ENCODE measurements at regions not wholly inside any gene's neighbourhood (a gene's known extent, or its start where the extent isn't known, plus 50 kb on each side); places are given as distances from the start of the nearest gene placed in this dataset.
"Not testable (repeated sequence)": the region's sequence is repeated elsewhere in the genome, so short reads cannot be mapped to it uniquely, and the experiment has no call there.

DNA sequence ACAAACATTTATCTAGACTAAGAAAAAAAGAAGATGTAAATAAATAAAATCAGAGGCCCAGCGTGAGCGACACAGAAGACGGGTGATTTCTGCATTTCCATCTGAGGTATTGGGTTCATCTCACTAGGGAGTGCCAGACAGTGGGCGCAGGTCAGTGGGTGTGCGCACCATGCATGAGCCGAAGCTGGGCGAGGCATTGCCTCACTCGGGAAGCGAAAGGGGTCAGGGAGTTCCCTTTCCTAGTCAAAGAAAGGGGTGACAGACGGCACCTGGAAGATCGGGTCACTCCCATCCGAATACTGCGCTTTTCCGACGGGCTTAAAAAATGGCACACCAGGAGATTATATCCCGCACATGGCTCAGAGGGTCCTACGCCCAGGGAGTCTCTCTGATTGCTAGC lies 79.5 kb upstream of the ABCD2 start:
- DNase-seq (ENCODE audit: low spot score); FAIRE-seq: not testable (repeated sequence)

DNA sequence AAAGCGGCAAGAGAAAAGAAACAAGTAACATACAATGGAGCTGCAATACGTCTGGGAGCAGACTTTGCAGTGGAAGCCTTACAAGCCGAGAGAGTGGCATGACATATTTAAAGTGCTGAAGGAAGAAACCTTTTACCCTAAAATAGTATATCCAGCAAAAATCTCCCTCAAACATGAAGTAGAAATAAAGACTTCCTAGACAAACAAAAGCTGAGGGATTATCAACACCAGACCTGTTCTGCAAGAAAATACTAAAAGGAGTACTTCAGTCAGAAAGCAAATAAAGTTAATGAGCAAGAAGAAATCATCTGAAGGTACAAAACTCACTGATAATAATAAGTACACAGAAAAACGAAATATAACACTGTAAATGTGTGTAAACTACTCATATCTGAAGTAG lies 77.5 kb upstream of the ABCD2 start:
- DNase-seq (ENCODE audit: low spot score): no peak
- FAIRE-seq: no peak

DNA sequence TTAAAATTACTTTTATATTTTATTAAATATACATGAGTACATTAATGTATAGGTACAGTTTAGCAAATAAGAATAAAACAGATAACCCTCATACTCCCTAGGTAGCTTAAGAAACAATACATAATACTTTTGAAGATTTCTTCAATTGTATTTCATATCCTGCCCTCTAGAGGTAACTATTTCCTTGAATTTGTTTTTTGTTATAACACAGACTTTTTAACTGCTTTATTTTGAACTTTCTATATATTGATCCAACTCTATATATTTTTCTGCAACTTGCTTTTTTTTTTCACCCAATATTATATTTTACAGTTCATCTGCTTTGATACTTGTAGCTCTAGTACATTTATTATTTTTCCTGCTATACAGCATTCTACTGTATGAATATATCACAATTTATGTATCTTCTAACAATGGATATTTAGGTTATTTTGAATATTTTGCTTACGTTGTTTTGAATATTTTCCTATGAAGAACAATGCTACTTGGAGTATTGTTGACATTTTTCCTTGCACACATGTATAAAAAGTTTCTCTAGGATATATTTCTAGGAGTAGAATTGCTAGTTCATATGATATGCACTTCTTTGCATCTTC lies 72.8 kb upstream of the ABCD2 start:
- FAIRE-seq (no peak), DNase-seq (ENCODE audit: low spot score) (no peak)

DNA sequence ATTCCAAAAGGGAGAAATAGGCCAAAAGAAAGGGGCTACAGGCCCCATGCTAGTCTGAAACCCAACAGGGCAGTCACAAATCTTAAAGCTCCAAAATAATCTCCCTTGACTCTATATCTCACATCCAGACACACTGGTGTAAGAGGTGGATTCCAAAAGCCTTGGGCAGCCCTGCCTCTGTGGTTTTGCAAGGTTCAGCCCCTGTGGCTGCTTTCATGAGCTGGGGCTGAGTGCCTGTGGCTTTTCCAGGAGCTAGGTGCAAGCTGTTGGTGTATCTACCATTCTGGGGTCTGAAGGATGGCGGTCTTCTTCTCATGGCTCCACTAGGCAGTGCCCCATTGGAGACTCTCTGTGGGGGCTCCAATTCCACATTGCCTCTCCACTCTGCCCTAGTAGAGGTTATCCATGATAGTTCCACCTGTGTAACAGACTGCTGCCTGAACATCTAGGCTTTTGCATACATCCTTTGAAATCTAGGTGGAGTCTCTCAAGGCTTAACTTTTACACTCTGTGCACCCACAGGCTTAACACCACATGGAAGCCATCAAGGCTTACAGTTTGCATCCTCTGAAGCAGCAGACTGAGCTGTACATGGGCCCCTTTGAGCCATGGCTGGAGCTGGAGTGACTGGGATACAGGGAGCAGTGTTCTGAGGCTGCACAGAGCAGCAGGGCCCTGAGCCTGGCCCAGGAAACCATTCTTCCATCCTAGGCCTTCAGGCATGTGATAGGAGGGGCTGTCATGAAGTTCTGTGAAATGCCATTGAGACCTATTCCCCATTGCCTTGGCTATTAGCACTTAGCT lies 66.5 kb upstream of the ABCD2 start:
- DNase-seq (ENCODE audit: low spot score): no peak
- FAIRE-seq: no peak

DNA sequence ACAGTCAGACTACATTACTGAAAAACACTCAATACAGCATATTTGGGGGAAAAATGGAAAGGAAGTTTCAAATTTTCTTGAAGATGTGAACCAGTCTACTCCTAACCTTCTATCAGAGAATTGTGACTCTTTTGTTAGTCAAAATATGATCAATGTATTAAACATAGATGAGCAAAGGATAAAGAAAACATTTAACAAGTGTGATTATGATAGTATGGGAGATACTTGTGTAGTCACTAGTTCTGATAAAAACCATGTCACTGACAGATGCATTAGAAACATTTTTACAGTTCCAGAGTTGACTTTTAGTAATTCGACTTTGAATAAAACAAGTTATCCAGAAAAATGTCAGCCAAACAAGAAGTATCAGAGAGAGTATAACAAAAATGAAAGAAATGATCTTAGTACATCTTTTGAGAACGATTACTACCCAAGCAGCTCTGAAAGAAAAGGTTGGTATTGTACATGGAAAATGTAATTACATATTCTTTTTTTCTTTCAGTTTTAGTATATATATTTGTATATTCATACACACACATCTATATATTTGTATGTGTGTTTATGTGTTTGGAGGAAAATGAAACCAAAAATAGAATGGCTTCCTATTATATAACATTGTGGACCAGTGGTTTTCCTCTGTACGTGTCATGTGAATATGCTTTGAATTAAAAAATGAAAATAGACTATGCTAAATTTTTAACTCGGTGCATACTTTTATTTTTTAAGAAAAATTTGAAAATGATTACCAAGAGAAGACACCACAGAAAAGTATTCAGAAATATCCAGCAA lies 63.3 kb upstream of the ABCD2 start:
- no peak for DNase-seq (ENCODE audit: low spot score)
- no peak for FAIRE-seq

DNA sequence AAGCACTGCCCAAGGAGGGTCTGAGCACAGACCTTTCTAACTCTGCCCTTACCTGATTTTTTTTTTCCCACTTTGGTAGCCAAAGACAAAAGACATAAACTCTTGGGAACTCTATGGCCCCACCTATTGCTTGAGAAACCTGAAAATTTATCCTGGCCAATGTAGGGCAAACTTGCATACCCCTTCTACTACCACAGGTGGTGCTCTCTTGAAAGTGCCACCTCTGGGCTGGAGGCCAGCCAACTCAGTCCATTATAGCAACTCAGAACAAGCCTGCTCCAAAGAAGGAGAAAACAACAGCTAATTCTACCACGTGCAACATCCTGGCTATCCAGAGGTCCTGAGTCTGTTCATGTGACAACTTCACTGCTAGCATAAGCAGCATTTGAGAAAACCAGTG lies 55.7 kb upstream of the ABCD2 start:
- DNase-seq (ENCODE audit: low spot score) (no peak), FAIRE-seq (no peak)

DNA sequence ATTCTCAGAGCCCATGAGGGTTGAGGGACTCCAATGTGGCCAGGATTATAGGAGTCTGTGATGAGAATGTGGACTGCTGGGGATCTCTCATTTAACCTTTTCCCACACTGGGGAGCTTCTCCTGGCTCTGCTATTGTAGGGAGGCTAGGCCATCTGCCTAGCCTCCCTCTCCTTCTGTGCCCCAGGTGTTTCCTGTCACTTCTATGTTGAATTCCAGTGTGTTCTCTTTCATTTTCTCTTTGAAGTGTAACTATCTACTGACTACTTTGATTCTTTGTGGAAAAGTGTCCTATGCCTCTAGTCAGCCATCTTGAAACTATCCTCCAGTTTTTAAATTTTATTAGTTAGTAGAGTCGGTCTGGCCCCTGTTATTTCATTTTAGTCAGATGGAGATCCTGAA lies 53.4 kb upstream of the ABCD2 start:
- no peak for FAIRE-seq
- no peak for DNase-seq (ENCODE audit: low spot score)

DNA sequence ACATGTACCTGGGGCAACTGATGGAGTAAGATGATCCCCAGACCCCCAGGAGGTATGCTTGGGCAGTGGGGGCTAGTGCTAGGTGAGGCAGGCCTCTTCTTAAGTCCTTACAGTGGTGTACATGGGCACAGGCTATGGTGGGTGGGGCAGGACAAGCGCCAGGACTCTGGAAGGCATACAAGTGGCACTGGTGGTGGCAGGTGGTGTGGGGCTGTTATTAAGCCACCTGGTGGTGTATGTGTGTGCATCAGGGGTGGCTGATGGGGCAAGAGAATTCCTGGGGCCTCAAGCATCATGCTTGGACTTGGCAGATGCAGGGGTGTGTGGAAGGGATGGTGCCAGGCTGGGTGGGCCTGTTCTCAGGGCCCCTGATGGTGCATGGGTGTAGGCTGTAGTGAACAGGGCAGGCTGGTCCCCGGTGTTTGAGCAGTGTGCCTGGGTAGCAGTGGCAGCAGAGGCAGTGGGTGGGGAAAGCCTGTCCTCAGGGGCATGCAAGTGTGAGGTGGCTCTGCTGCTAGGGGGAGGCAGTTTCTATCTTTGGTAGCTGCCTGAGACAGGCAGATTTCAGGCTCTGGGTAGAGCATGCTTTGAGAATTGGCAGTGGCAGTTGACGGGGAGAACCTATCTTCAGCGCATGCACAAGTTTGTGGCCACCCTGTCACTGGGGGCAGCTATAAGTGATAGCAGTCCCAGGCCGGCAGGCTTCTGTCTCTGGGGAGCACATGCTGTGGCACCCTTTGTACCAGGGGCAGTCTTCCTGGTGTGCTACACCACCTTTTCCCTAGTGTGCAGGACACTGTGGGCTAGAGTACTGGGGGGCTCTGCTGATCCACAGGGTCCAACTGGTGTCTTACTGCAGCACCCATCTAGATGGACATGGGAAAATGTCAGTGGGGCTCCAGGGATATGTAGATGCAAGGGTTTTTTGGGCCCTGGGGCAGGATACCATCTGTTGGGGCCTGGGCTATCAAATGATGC lies 52.6 kb upstream of the ABCD2 start:
- FAIRE-seq: peak; percentile 35

DNA sequence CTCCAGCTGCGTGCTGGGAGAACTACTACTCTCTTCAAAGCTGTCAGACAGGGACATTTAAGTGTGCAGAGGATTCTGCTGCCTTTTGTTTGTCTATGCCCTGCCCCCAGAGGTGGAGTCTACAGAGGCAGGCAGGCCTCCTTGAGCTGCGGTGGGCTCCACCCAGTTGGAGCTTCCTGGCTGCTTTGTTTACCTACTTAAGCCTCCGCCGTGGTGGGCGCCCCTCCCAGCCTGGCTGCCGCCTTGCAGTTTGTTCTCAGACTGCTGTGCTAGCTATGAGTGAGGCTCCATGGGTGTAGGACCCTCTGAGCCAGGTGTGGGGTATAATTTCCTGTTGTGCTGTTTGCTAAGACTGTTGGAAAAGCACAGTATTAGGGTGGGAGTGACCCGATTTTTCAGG lies 49.9 kb upstream of the ABCD2 start:
- not testable (repeated sequence) for FAIRE-seq; DNase-seq (ENCODE audit: low spot score)

More for the DNA sequence above, 52.6 kb upstream of the ABCD2 start:
- no peak for DNase-seq (ENCODE audit: low spot score)
